ENCODE measurements at regions not wholly inside any gene's neighbourhood (a gene's known extent, or its start where the extent isn't known, plus 50 kb on each side); places are given as distances from the start of the nearest gene placed in this dataset.
A peak's percentile ranks its signal among the peaks of the same experiment; 100 is the strongest.

DNA sequence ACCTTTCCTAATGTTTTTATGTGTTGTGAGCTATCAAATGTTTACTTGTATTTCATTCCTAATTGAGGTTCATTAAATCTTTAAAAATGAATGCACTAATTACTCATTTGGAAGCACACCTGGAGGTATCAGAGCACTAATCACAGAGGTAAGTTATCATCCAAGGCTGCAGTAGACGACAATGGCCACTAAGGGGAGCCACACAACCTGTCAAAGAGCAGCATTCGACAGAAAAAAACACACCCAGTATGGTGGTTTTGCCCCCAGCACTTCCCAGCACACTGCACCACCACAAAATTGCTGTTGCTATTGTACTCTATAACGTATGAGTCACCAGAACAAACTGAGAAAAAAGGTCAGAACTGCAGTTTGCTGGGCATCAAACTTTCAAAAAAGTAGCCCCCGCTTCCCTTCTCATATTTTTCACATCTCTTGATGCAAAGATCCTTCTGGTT, 205.9 kb upstream of the IGF1R start:
- H3K4me2 ChIP-seq (ENCODE audit: low read depth, low read length, poor library complexity, severe bottlenecking) = peak overlapping the region; percentile 69
- TF ChIP-seq EZH2phosphoT487 (IDR thresholded peaks at IDR 0.05; ENCODE audit: borderline replicate concordance) = no peak
- TF ChIP-seq, protein P1, sequence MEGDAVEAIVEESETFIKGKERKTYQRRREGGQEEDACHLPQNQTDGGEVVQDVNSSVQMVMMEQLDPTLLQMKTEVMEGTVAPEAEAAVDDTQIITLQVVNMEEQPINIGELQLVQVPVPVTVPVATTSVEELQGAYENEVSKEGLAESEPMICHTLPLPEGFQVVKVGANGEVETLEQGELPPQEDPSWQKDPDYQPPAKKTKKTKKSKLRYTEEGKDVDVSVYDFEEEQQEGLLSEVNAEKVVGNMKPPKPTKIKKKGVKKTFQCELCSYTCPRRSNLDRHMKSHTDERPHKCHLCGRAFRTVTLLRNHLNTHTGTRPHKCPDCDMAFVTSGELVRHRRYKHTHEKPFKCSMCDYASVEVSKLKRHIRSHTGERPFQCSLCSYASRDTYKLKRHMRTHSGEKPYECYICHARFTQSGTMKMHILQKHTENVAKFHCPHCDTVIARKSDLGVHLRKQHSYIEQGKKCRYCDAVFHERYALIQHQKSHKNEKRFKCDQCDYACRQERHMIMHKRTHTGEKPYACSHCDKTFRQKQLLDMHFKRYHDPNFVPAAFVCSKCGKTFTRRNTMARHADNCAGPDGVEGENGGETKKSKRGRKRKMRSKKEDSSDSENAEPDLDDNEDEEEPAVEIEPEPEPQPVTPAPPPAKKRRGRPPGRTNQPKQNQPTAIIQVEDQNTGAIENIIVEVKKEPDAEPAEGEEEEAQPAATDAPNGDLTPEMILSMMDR (conservative IDR thresholded peaks at IDR 0.05; ENCODE audit: low read length) = peak; percentile 99
- H3K27me3 ChIP-seq (ENCODE audit: insufficient read depth, low read length, poor library complexity, severe bottlenecking) = no peaks in the 10 kb centered on the region
- no peaks in the 10 kb centered on the region for H3K79me2 ChIP-seq (ENCODE audit: insufficient read depth, low read length)
- H3K9me3 ChIP-seq (ENCODE audit: insufficient read depth, low read depth, low read length) = no peaks in the 10 kb centered on the region
- peak overlapping the region; percentile 63 for H2AFZ ChIP-seq (ENCODE audit: low read length)
- no peaks in the 10 kb centered on the region for H3F3A ChIP-seq (ENCODE audit: low read depth)
- peaks cover 8% of the 10 kb centered on the region for H3K4me1 ChIP-seq (ENCODE audit: insufficient read depth, low read length, poor library complexity, severe bottlenecking)
- no peaks in the 10 kb centered on the region for H3K36me3 ChIP-seq (ENCODE audit: insufficient read depth, low read length)
- no peak overlapping the region for H3K9ac ChIP-seq (ENCODE audit: low read depth, low read length, poor library complexity, severe bottlenecking)
- H4K20me1 ChIP-seq (ENCODE audit: insufficient read depth, low read length, poor library complexity, severe bottlenecking) = no peaks in the 10 kb centered on the region
- H3K9me2 ChIP-seq (replicated peaks; ENCODE audit: low read depth, low read length) = no peaks in the 10 kb centered on the region
- peak overlapping the region; percentile 50 for H3K4me3 ChIP-seq (ENCODE audit: low read length, poor library complexity, severe bottlenecking)

DNA sequence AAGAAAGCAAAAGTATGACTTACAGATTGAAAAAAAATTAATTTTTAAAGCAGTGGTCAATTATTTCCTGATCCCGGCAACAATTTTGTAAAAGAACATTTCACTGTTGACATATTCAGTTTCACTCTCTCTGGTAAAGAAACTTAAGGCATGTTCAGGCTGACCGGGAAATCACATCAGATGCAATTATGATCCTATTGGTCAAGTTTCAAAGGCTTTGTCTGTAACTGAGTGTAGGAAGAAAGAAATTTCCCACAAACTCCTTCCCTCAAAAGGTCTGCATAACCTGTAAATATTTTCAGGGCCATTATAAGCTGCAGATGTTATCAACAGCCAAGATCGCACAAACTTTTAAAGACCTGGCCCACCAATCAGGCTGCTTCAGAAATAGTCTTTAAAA, 205.4 kb upstream of the IGF1R start:
- no peak overlapping the region for H3K9ac ChIP-seq (ENCODE audit: low read depth, low read length, poor library complexity, severe bottlenecking)
- no peaks in the 10 kb centered on the region for H3K27me3 ChIP-seq (ENCODE audit: insufficient read depth, low read length, poor library complexity, severe bottlenecking)
- no peaks in the 10 kb centered on the region for H3K9me3 ChIP-seq (ENCODE audit: insufficient read depth, low read depth, low read length)
- H3K79me2 ChIP-seq (ENCODE audit: insufficient read depth, low read length) = no peaks in the 10 kb centered on the region
- TF ChIP-seq, protein P1 (conservative IDR thresholded peaks at IDR 0.05; ENCODE audit: low read length) = no peak
- TF ChIP-seq EZH2phosphoT487 (IDR thresholded peaks at IDR 0.05; ENCODE audit: borderline replicate concordance) = no peak
- H3K4me3 ChIP-seq (ENCODE audit: low read length, poor library complexity, severe bottlenecking) = peak overlapping the region; percentile 50
- H3K36me3 ChIP-seq (ENCODE audit: insufficient read depth, low read length) = no peaks in the 10 kb centered on the region
- no peaks in the 10 kb centered on the region for H3K9me2 ChIP-seq (replicated peaks; ENCODE audit: low read depth, low read length)
- no peaks in the 10 kb centered on the region for H4K20me1 ChIP-seq (ENCODE audit: insufficient read depth, low read length, poor library complexity, severe bottlenecking)
- peak overlapping the region; percentile 63 for H2AFZ ChIP-seq (ENCODE audit: low read length)
- H3K4me2 ChIP-seq (ENCODE audit: low read depth, low read length, poor library complexity, severe bottlenecking) = peak overlapping the region; percentile 69
- peaks cover 8% of the 10 kb centered on the region for H3K4me1 ChIP-seq (ENCODE audit: insufficient read depth, low read length, poor library complexity, severe bottlenecking)
- H3F3A ChIP-seq (ENCODE audit: low read depth) = no peaks in the 10 kb centered on the region

DNA sequence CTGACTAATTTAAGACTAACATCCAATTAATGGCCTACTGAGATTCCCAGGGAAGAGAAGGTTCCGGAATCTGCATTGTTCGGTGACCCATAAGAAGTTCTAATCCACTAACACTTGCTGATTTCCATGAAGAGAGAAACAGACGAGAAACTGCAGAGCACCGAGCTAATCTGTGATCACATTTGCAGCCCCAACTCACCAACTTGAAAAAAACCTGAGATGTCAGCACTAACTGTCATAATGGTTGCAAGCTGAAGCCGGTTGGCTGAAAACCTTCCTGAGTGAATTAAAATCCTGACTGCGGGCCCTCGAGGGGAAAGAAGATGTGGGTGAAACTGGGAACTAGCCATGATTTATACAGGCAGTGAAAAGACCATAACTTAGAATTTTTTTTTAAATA, 204.8 kb upstream of the IGF1R start:
- Histone ChIP-seq H3K79me2 (ENCODE audit: insufficient read depth, low read length) (no peaks in the 10 kb centered on the region), H3F3A (ENCODE audit: low read depth) (no peaks in the 10 kb centered on the region), H2AFZ (ENCODE audit: low read length) (peak overlapping the region; percentile 63; the same call in 1 of the 2 replicates), H3K4me1 (ENCODE audit: insufficient read depth, low read length, poor library complexity, severe bottlenecking) (peaks cover 8% of the 10 kb centered on the region), H3K9me3 (ENCODE audit: insufficient read depth, low read depth, low read length) (no peaks in the 10 kb centered on the region), H3K36me3 (ENCODE audit: insufficient read depth, low read length) (no peaks in the 10 kb centered on the region), H3K27me3 (ENCODE audit: insufficient read depth, low read length, poor library complexity, severe bottlenecking) (no peaks in the 10 kb centered on the region), H3K9ac (ENCODE audit: low read depth, low read length, poor library complexity, severe bottlenecking) (no peak overlapping the region), H4K20me1 (ENCODE audit: insufficient read depth, low read length, poor library complexity, severe bottlenecking) (no peaks in the 10 kb centered on the region), H3K4me2 (ENCODE audit: low read depth, low read length, poor library complexity, severe bottlenecking) (no peak overlapping the region), H3K9me2 (replicated peaks; ENCODE audit: low read depth, low read length) (no peaks in the 10 kb centered on the region), H3K4me3 (ENCODE audit: low read length, poor library complexity, severe bottlenecking) (no peak overlapping the region)
- no peak for TF ChIP-seq EZH2phosphoT487 (IDR thresholded peaks at IDR 0.05; ENCODE audit: borderline replicate concordance)
- TF ChIP-seq, protein P1 (conservative IDR thresholded peaks at IDR 0.05; ENCODE audit: low read length) = no peak

Measured in Loucy (cell line).